H9 (cell line): ENCODE measurements at regions not wholly inside any gene's neighbourhood (a gene's known extent, or its start where the extent isn't known, plus 50 kb on each side); places are given as distances from the start of the nearest gene placed in this dataset.

ENCODE experiments used
- DNase-seq: peaks from one replicate; pipeline ENCODE4 v3.0.0-alpha.2; 2017
- H2AFZ ChIP-seq: one replicate; pipeline ENCODE4 v1.6.1; 2013; ENCODE audit warnings: mild to moderate bottlenecking, low read length, control low read depth, moderate library complexity
- H2AK5ac ChIP-seq: 2 replicates; pipeline ENCODE4 v1.6.1; 2013; ENCODE audit warnings: low read length, control low read depth, mixed read lengths; ENCODE audit not compliant: insufficient read length
- H2BK120ac ChIP-seq: one replicate; pipeline ENCODE4 v1.6.1; 2013; ENCODE audit warnings: low read depth, mild to moderate bottlenecking, low read length, control low read depth, inconsistent platforms; ENCODE audit not compliant: poor library complexity, severe bottlenecking
- H2BK12ac ChIP-seq: 2 replicates; pipeline ENCODE4 v1.6.1; 2013; ENCODE audit warnings: low read length, control low read depth, mixed read lengths, low read depth; ENCODE audit not compliant: insufficient read length
- H2BK15ac ChIP-seq: 2 replicates; pipeline ENCODE4 v1.6.1; 2013; ENCODE audit warnings: low read depth, low read length, control low read depth
- H2BK20ac ChIP-seq: one replicate; pipeline ENCODE4 v1.6.1; 2013; ENCODE audit warnings: low read depth, mild to moderate bottlenecking, low read length, control low read depth, inconsistent platforms; ENCODE audit not compliant: poor library complexity, severe bottlenecking
- H2BK5ac ChIP-seq: 2 replicates; pipeline ENCODE4 v1.6.1; 2013; ENCODE audit warnings: low read length, control low read depth, mixed read lengths; ENCODE audit not compliant: insufficient read length
- H3K14ac ChIP-seq: 2 replicates; pipeline ENCODE4 v1.6.1; 2013; ENCODE audit warnings: low read length, control low read depth; ENCODE audit not compliant: insufficient read depth
- H3K18ac ChIP-seq: 2 replicates; pipeline ENCODE4 v1.6.1; 2013; ENCODE audit warnings: low read depth, mild to moderate bottlenecking, mixed read lengths, low read length, control low read depth; ENCODE audit not compliant: insufficient read length
- H3K23ac ChIP-seq: 2 replicates; pipeline ENCODE4 v1.6.1; 2013; ENCODE audit warnings: low read length, control low read depth, mixed read lengths, low read depth; ENCODE audit not compliant: insufficient read length
- H3K23me2 ChIP-seq: 2 replicates; pipeline ENCODE4 v1.6.1; 2013; ENCODE audit warnings: low read depth, mild to moderate bottlenecking, mixed read lengths, low read length, control low read depth; ENCODE audit not compliant: insufficient read length, poor library complexity, severe bottlenecking
- H3K27ac ChIP-seq: 2 replicates; pipeline ENCODE4 v1.5.1; 2013; ENCODE audit warnings: low read length, control low read depth, mixed read lengths, low read depth; ENCODE audit not compliant: insufficient read length
- H3K27me3 ChIP-seq: 2 replicates; pipeline ENCODE4 v1.6.1; 2013; ENCODE audit warnings: low read length, control low read depth, inconsistent platforms; ENCODE audit not compliant: insufficient read depth
- H3K4ac ChIP-seq: 2 replicates; pipeline ENCODE4 v1.6.1; 2013; ENCODE audit warnings: low read depth, mild to moderate bottlenecking, control low read depth, inconsistent platforms, low read length, moderate library complexity
- H3K4me1 ChIP-seq: 2 replicates; pipeline ENCODE4 v1.6.1; 2013; ENCODE audit warnings: low read length, control low read depth, inconsistent platforms; ENCODE audit not compliant: insufficient read depth
- H3K4me2 ChIP-seq: 2 replicates; pipeline ENCODE4 v1.6.1; 2013; ENCODE audit warnings: low read length, control low read depth, mixed read lengths; ENCODE audit not compliant: insufficient read length, insufficient read depth
- H3K56ac ChIP-seq: 2 replicates; pipeline ENCODE4 v1.6.1; 2013; ENCODE audit warnings: low read depth, mild to moderate bottlenecking, mixed read lengths, low read length, control low read depth; ENCODE audit not compliant: insufficient read length
- H3K79me1 ChIP-seq: 2 replicates; pipeline ENCODE4 v1.6.1; 2013; ENCODE audit warnings: low read depth, mild to moderate bottlenecking, moderate library complexity, low read length, control low read depth, inconsistent platforms; ENCODE audit not compliant: insufficient read depth, poor library complexity, severe bottlenecking
- H3K79me2 ChIP-seq: 2 replicates; pipeline ENCODE4 v1.6.1; 2013; ENCODE audit warnings: low read length, control low read depth, inconsistent platforms; ENCODE audit not compliant: insufficient read depth
- H3K9ac ChIP-seq: 2 replicates; pipeline ENCODE4 v1.6.1; 2013; ENCODE audit warnings: low read length, control low read depth, mixed read lengths; ENCODE audit not compliant: insufficient read length; ENCODE audit errors: extremely low read depth
- H3K9me3 ChIP-seq: one replicate; pipeline ENCODE4 v1.6.1; 2013; ENCODE audit warnings: low read depth, low read length, inconsistent platforms; ENCODE audit not compliant: control insufficient read depth
- H3T11ph ChIP-seq: one replicate; pipeline ENCODE4 v1.6.1; 2013; ENCODE audit warnings: mild to moderate bottlenecking, low read length, control low read depth, inconsistent platforms
- H4K20me1 ChIP-seq: one replicate; pipeline ENCODE4 v1.6.1; 2013; ENCODE audit not compliant: control insufficient read depth, insufficient read length, insufficient read depth
- H4K5ac ChIP-seq: 2 replicates; pipeline ENCODE4 v1.6.1; 2013; ENCODE audit warnings: low read depth, mild to moderate bottlenecking, mixed read lengths, low read length, control low read depth; ENCODE audit not compliant: insufficient read length
- H4K8ac ChIP-seq: replicated peaks from 2 replicates; pipeline ENCODE4 v1.6.1; 2013; ENCODE audit warnings: low read length, control low read depth, mixed read lengths, low read depth; ENCODE audit not compliant: insufficient read length
- H4K91ac ChIP-seq: 2 replicates; pipeline ENCODE4 v1.6.1; 2013; ENCODE audit warnings: low read depth, mild to moderate bottlenecking, moderate library complexity, mixed read lengths, low read length, control low read depth; ENCODE audit not compliant: insufficient read length
- H3K27ac Mint-ChIP-seq, 3 experiments: 2 replicates in 2 of 3; 3 replicates in 1 of 3; pipeline ENCODE4 v1.8.0; 2020 to 2021; ENCODE audit warnings: mixed read lengths in 3 of 3, mild to moderate bottlenecking in 1 of 3, moderate library complexity in 1 of 3
- H3K27me3 Mint-ChIP-seq: 2 replicates; pipeline ENCODE4 v1.8.0; 2021; ENCODE audit warnings: low read depth, mild to moderate bottlenecking, moderate library complexity, mixed read lengths
- H3K36me3 Mint-ChIP-seq, 3 experiments: 2 replicates in 2 of 3; 3 replicates in 1 of 3; pipeline ENCODE4 v1.8.0; 2020 to 2021; ENCODE audit warnings: low read depth in 3 of 3, mixed read lengths in 3 of 3; ENCODE audit not compliant: insufficient read depth in 1 of 3
- H3K4me1 Mint-ChIP-seq, 2 experiments: 2 replicates each; pipeline ENCODE4 v1.8.0; 2020; ENCODE audit warnings: mixed read lengths in 2 of 2
- H3K4me3 Mint-ChIP-seq, 2 experiments: 2 replicates in 1 of 2; 3 replicates in 1 of 2; pipeline ENCODE4 v1.8.0; 2020 to 2021; ENCODE audit warnings: mild to moderate bottlenecking in 2 of 2, mixed read lengths in 2 of 2, moderate library complexity in 1 of 2
- H3K9me3 Mint-ChIP-seq, 2 experiments: 2 replicates in 1 of 2; 3 replicates in 1 of 2; pipeline ENCODE4 v1.8.0; 2020; ENCODE audit warnings: mild to moderate bottlenecking in 2 of 2, mixed read lengths in 2 of 2, moderate library complexity in 1 of 2
- CTCF ChIP-seq: fragments of 200-600 bp; sonication (generic); conservative IDR thresholded peaks from 3 replicates; pipeline ENCODE4 v1.8.0; 2021; ENCODE audit warnings: antibody characterized with exemption, mild to moderate bottlenecking
- WGBS: extraction: QIAGEN DNeasy Blood & Tissue Kit; methylation state at CpG from one replicate; pipeline ENCODE4 v1.1.7; 2013; ENCODE audit warnings: missing lambda C conversion rate, low lambda C conversion rate, mixed read lengths; ENCODE audit not compliant: insufficient read length; ENCODE audit errors: extremely low coverage; 5-methylcytosine and 5-hydroxymethylcytosine counted together

GRCh38 chr7:46285878-46286277 is 364.8 kb upstream of the IGFBP3 start:
- no peak overlapping the region for H2BK15ac ChIP-seq
- H3K9me3 Mint-ChIP-seq: no peaks in the 10 kb centered on the region
- H2BK120ac ChIP-seq: no peak overlapping the region
- H3K4me1 ChIP-seq: peaks cover 4% of the 10 kb centered on the region; the same call in 1 of the 2 replicates
- H4K5ac ChIP-seq: no peak overlapping the region
- H3K27ac Mint-ChIP-seq: no peak overlapping the region
- no peak overlapping the region for H3K4ac ChIP-seq
- no peaks in the 10 kb centered on the region for H3K23me2 ChIP-seq
- H3K9ac ChIP-seq: no peak overlapping the region
- no peaks in the 10 kb centered on the region for H3K79me1 ChIP-seq
- no peak overlapping the region for H2AK5ac ChIP-seq
- no peak overlapping the region for H3K4me2 ChIP-seq
- no peaks in the 10 kb centered on the region for H3K9me3 ChIP-seq
- H3K27ac ChIP-seq: no peak overlapping the region
- H3K27me3 Mint-ChIP-seq: no peaks in the 10 kb centered on the region
- no peak overlapping the region for H2BK20ac ChIP-seq
- H3K36me3 Mint-ChIP-seq: no peaks in the 10 kb centered on the region
- H3K27me3 ChIP-seq: no peaks in the 10 kb centered on the region
- no peak for TF ChIP-seq CTCF
- no peak overlapping the region for H2BK12ac ChIP-seq
- no peak overlapping the region for H3K14ac ChIP-seq
- no peak overlapping the region for H2AFZ ChIP-seq
- no peak overlapping the region for H3T11ph ChIP-seq
- no peak overlapping the region for H4K8ac ChIP-seq
- WGBS: no CpG with 5 or more reads among the region's 1 CpG
- H3K4me1 Mint-ChIP-seq: peaks cover 36% of the 10 kb centered on the region in 2 experiments
- no peak for DNase-seq
- no peak overlapping the region for H2BK5ac ChIP-seq
- H3K23ac ChIP-seq: no peak overlapping the region
- no peak overlapping the region for H3K56ac ChIP-seq
- H4K91ac ChIP-seq: no peak overlapping the region
- no peaks in the 10 kb centered on the region for H4K20me1 ChIP-seq
- no peaks in the 10 kb centered on the region for H3K79me2 ChIP-seq
- H3K18ac ChIP-seq: no peak overlapping the region
- H3K4me3 Mint-ChIP-seq: no peak overlapping the region
